ENCODE measurements at regions not wholly inside any gene's neighbourhood (a gene's known extent, or its start where the extent isn't known, plus 50 kb on each side); places are given as distances from the start of the nearest gene placed in this dataset.

- TF ChIP-seq CTCF (IDR thresholded peaks at IDR 0.05) (no peak), POLR2A (IDR thresholded peaks at IDR 0.05) (no peak)
These were observed 208.4 kb upstream of the CNR1 start for GRCh38 chr6:88374553-88374952.

Data from thyroid gland (tissue), 4 donors.